OCI-LY3 (cell line): ENCODE measurements at regions not wholly inside any gene's neighbourhood (a gene's known extent, or its start where the extent isn't known, plus 50 kb on each side); places are given as distances from the start of the nearest gene placed in this dataset.

Experiments
- H2AFZ ChIP-seq: fragments of 200-600, 300-600 bp; shearing (Covaris generic); 2 replicates; pipeline ENCODE4 v1.6.0; 2014; ENCODE audit warnings: antibody characterized with exemption, low read depth, low read length
- H3K27ac ChIP-seq: fragments of 200-600, 300-600 bp; sonication (generic); 2 replicates; pipeline ENCODE4 v1.5.1; 2014; ENCODE audit warnings: mild to moderate bottlenecking, low read length, moderate library complexity, mixed read lengths
- H3K27me3 ChIP-seq: fragments of 200-600, 300-600 bp; sonication (generic); 2 replicates; pipeline ENCODE4 v1.6.1; 2014; ENCODE audit warnings: low read depth, low read length, mixed read lengths
- H3K36me3 ChIP-seq: fragments of 200-600, 300-600 bp; sonication (generic); replicated peaks from 2 replicates; pipeline ENCODE3; 2014; ENCODE audit warnings: low read depth, low read length, mixed read lengths
- H3K4me1 ChIP-seq: fragments of 300-600, 200-600 bp; sonication (generic); 2 replicates; pipeline ENCODE4 v1.6.1; 2014; ENCODE audit warnings: low read length, mixed read lengths
- H3K4me2 ChIP-seq: fragments of 200-600, 300-600 bp; sonication (generic); 2 replicates; pipeline ENCODE4 v1.6.1; 2014; ENCODE audit warnings: low read length, mixed read lengths
- H3K4me3 ChIP-seq: fragments of 300-600, 200-600 bp; sonication (generic); 2 replicates; pipeline ENCODE4 v1.5.1; 2014; ENCODE audit warnings: antibody characterized with exemption, mild to moderate bottlenecking, low read length, moderate library complexity
- H3K79me2 ChIP-seq: fragments of 300-600, 200-600 bp; shearing (Covaris generic); 2 replicates; pipeline ENCODE4 v1.6.1; 2014; ENCODE audit warnings: mild to moderate bottlenecking, low read length, mixed read lengths
- H3K9ac ChIP-seq: fragments of 300-600, 200-600 bp; shearing (Covaris generic); 2 replicates; pipeline ENCODE4 v1.6.0; 2014; ENCODE audit warnings: mild to moderate bottlenecking, low read length, moderate library complexity
- H3K9me3 ChIP-seq: fragments of 200-600, 300-600 bp; shearing (Covaris generic); 2 replicates; pipeline ENCODE4 v1.6.1; 2014; ENCODE audit warnings: low read length, mixed read lengths; ENCODE audit not compliant: insufficient read depth
- H4K20me1 ChIP-seq: fragments of 200-600, 300-600 bp; sonication (generic); 2 replicates; pipeline ENCODE4 v1.6.1; 2016; ENCODE audit warnings: low read length, mixed read lengths; ENCODE audit not compliant: insufficient read depth
- CTCF ChIP-seq: fragments of 200-600, 300-600 bp; sonication (generic); IDR thresholded peaks from 2 replicates; pipeline ENCODE4 v1.5.1; 2014; ENCODE audit warnings: antibody characterized with exemption, low read length, low read depth
- EZH2phosphoT487 ChIP-seq: fragments of 200-600 bp; shearing (Covaris generic); IDR thresholded peaks from 2 replicates; pipeline ENCODE4 v1.6.1; 2018; ENCODE audit warnings: antibody characterized with exemption, mixed run types, low read depth

GRCh38 chr6:167747645-167748044 lies 79.1 kb upstream of the AFDN start:
- H2AFZ ChIP-seq = no peak overlapping the region
- no peaks in the 10 kb centered on the region for H3K36me3 ChIP-seq
- H3K9ac ChIP-seq = no peak overlapping the region
- H3K9me3 ChIP-seq = no peaks in the 10 kb centered on the region
- peaks cover 14% of the 10 kb centered on the region for H3K4me1 ChIP-seq
- H3K4me3 ChIP-seq = peak overlapping the region; percentile 64
- peak overlapping the region; percentile 79 for H3K4me2 ChIP-seq
- no peaks in the 10 kb centered on the region for H4K20me1 ChIP-seq
- no peak for TF ChIP-seq CTCF
- no peak for TF ChIP-seq EZH2phosphoT487
- no peak overlapping the region for H3K27ac ChIP-seq
- H3K27me3 ChIP-seq = peaks cover 41% of the 10 kb centered on the region
- H3K79me2 ChIP-seq = no peaks in the 10 kb centered on the region

GRCh38 chr6:167748046-167748445 lies 78.7 kb upstream of the AFDN start:
- Histone ChIP-seq H3K36me3 (no peaks in the 10 kb centered on the region), H3K27me3 (peaks cover 41% of the 10 kb centered on the region), H3K27ac (no peak overlapping the region)

GRCh38 chr6:167748458-167749379 lies 78.0 kb upstream of the AFDN start:
- peaks cover 14% of the 10 kb centered on the region for H3K4me1 ChIP-seq
- no peaks in the 10 kb centered on the region for H3K79me2 ChIP-seq
- H2AFZ ChIP-seq = no peak overlapping the region
- TF ChIP-seq CTCF (no peak), EZH2phosphoT487 (no peak)
- H3K27me3 ChIP-seq = peaks cover 38% of the 10 kb centered on the region
- H3K4me3 ChIP-seq = no peak overlapping the region
- H3K27ac ChIP-seq = no peak overlapping the region
- no peak overlapping the region for H3K9ac ChIP-seq
- H3K4me2 ChIP-seq = peak overlapping the region; percentile 79
- H3K36me3 ChIP-seq = no peaks in the 10 kb centered on the region
- H4K20me1 ChIP-seq = no peaks in the 10 kb centered on the region
- no peaks in the 10 kb centered on the region for H3K9me3 ChIP-seq

More at GRCh38 chr6:167748046-167748445, 78.7 kb upstream of the AFDN start:
- Histone ChIP-seq H3K4me2 (peak overlapping the region; percentile 79), H3K4me3 (peak overlapping the region; percentile 64), H2AFZ (no peak overlapping the region), H4K20me1 (no peaks in the 10 kb centered on the region), H3K4me1 (peaks cover 14% of the 10 kb centered on the region), H3K79me2 (no peaks in the 10 kb centered on the region), H3K9me3 (no peaks in the 10 kb centered on the region), H3K9ac (no peak overlapping the region)
- TF ChIP-seq CTCF = no peak
- no peak for TF ChIP-seq EZH2phosphoT487

GRCh38 chr6:167750956-167751358 lies 75.8 kb upstream of the AFDN start:
- no peaks in the 10 kb centered on the region for H3K36me3 ChIP-seq
- H4K20me1 ChIP-seq = no peaks in the 10 kb centered on the region
- peaks cover 14% of the 10 kb centered on the region for H3K4me1 ChIP-seq
- H3K9ac ChIP-seq = no peak overlapping the region
- H3K4me3 ChIP-seq = no peak overlapping the region
- no peak overlapping the region for H3K4me2 ChIP-seq
- H3K9me3 ChIP-seq = no peaks in the 10 kb centered on the region
- no peaks in the 10 kb centered on the region for H3K79me2 ChIP-seq
- TF ChIP-seq CTCF (no peak), EZH2phosphoT487 (no peak)
- H3K27me3 ChIP-seq = peaks cover 19% of the 10 kb centered on the region
- no peak overlapping the region for H2AFZ ChIP-seq
- no peak overlapping the region for H3K27ac ChIP-seq
